Transverse colon (tissue), 4 donors: ENCODE measurements at regions not wholly inside any gene's neighbourhood (a gene's known extent, or its start where the extent isn't known, plus 50 kb on each side); places are given as distances from the start of the nearest gene placed in this dataset.

ENCODE experiments used
- CTCF ChIP-seq, 5 experiments: fragments of 200-600 bp in 3 of 5; fragments of 450-650 bp in 2 of 5; sonication (generic) in 3 of 5; IDR thresholded peaks; 1 replicate in 2 of 5; 2 replicates in 3 of 5; pipeline ENCODE4 v1.5.1; 2016 to 2017; ENCODE audit warnings: antibody characterized with exemption in 5 of 5, inconsistent platforms in 3 of 5, mild to moderate bottlenecking in 2 of 5, moderate library complexity in 1 of 5
- EP300 ChIP-seq: sonication (generic); formaldehyde crosslinking; IDR thresholded peaks from one replicate; pipeline ENCODE4 v1.6.1; 2017; ENCODE audit warnings: antibody characterized with exemption, low read depth
- POLR2A ChIP-seq: fragments of 450-650 bp; IDR thresholded peaks from one replicate; pipeline ENCODE4 v1.6.1; 2016; ENCODE audit warnings: antibody characterized with exemption, mild to moderate bottlenecking, moderate library complexity
- POLR2AphosphoS5 ChIP-seq, 3 donors: sonication (generic); formaldehyde crosslinking; IDR thresholded peaks; one replicate each; pipeline ENCODE4 v1.6.1; 2016; ENCODE audit warnings: antibody characterized with exemption in 3 of 3

GRCh38 chr6:100300221-100300736 lies 164.4 kb downstream of the SIM1 start:
- TF ChIP-seq CTCF (IDR thresholded peaks at IDR 0.05): no peak
- TF ChIP-seq POLR2A: no peak
- no peak for TF ChIP-seq EP300
- TF ChIP-seq POLR2AphosphoS5 (IDR thresholded peaks at IDR 0.05): no peak
